H1 (cell line): ENCODE measurements at regions not wholly inside any gene's neighbourhood (a gene's known extent, or its start where the extent isn't known, plus 50 kb on each side); places are given as distances from the start of the nearest gene placed in this dataset.

Experiments
- CTCF ChIA-PET: fragments of 300-600 bp; sonication (Branson Sonifier 250); formaldehyde crosslinking; loops from one replicate; lab custom pipeline; 2021; ENCODE audit not compliant: partially characterized antibody; lab: Charles Lee
- POLR2A ChIA-PET: fragments of 300-600 bp; sonication (Branson Sonifier 250); formaldehyde crosslinking; loops from one replicate; lab custom pipeline; 2021; ENCODE audit warnings: inconsistent platforms; ENCODE audit not compliant: partially characterized antibody; lab: Charles Lee
- DNase-seq, 2 experiments: peaks; one replicate each; pipeline versions ENCODE4 v3.0.0 to v3.0.0-alpha.2; 2010 to 2022; ENCODE audit warnings: low spot score in 2 of 2, low read depth in 1 of 2, mixed read lengths in 1 of 2
- FAIRE-seq: peaks from 2 replicates; lab custom pipeline; 2011; peaks lifted over from hg19 to GRCh38; lab: Jason Lieb, UNC
- H2AFZ ChIP-seq: 2 replicates; pipeline ENCODE4 v1.8.1; 2012; ENCODE audit warnings: low read length, inconsistent platforms
- H2AK5ac ChIP-seq: 2 replicates; pipeline ENCODE4 v1.6.1; 2013; ENCODE audit warnings: low read depth, low read length
- H2BK120ac ChIP-seq: replicated peaks from 2 replicates; pipeline ENCODE3; 2013; ENCODE audit warnings: low read depth, low read length, inconsistent platforms
- H2BK12ac ChIP-seq: 2 replicates; pipeline ENCODE4 v1.6.1; 2013; ENCODE audit warnings: low read depth, low read length
- H2BK15ac ChIP-seq: 2 replicates; pipeline ENCODE4 v1.6.1; 2013; ENCODE audit warnings: low read length
- H2BK20ac ChIP-seq: 2 replicates; pipeline ENCODE4 v1.6.1; 2013; ENCODE audit warnings: low read length
- H2BK5ac ChIP-seq: 2 replicates; pipeline ENCODE4 v1.6.1; 2013; ENCODE audit warnings: low read depth, low read length
- H3K14ac ChIP-seq: 2 replicates; pipeline ENCODE4 v1.6.1; 2013; ENCODE audit warnings: inconsistent platforms; ENCODE audit not compliant: insufficient read length
- H3K18ac ChIP-seq: 2 replicates; pipeline ENCODE4 v1.6.1; 2013; ENCODE audit warnings: low read length; ENCODE audit errors: extremely low read depth
- H3K23ac ChIP-seq: 2 replicates; pipeline ENCODE4 v1.6.1; 2013; ENCODE audit warnings: inconsistent platforms; ENCODE audit not compliant: insufficient read length
- H3K23me2 ChIP-seq: 2 replicates; pipeline ENCODE4 v1.6.1; 2013; ENCODE audit warnings: low read depth, low read length
- H3K27ac ChIP-seq: 2 replicates; pipeline ENCODE4 v1.6.1; 2011; ENCODE audit warnings: low read depth, low read length, inconsistent platforms
- H3K27me3 ChIP-seq, 4 experiments: replicated peaks in 1 of 4; 1 replicate in 1 of 4; 2 replicates in 3 of 4; pipeline versions ENCODE4 v1.6.1 to v1.8.1; 2011 to 2013; ENCODE audit warnings: low read length in 3 of 4, mild to moderate bottlenecking in 3 of 4, inconsistent platforms in 2 of 4, mixed read lengths in 2 of 4, moderate library complexity in 1 of 4; ENCODE audit not compliant: control insufficient read depth in 3 of 4, insufficient read depth in 3 of 4; ENCODE audit errors: extremely low read depth in 1 of 4
- H3K36me3 ChIP-seq, 4 experiments: 2 replicates each; pipeline versions ENCODE4 v1.6.1 to v1.8.1; 2011 to 2013; ENCODE audit warnings: mild to moderate bottlenecking in 4 of 4, low read length in 3 of 4, moderate library complexity in 2 of 4, control low read depth in 1 of 4, inconsistent platforms in 1 of 4; ENCODE audit not compliant: insufficient read depth in 4 of 4, control insufficient read depth in 2 of 4
- H3K4ac ChIP-seq: replicated peaks from 2 replicates; pipeline ENCODE3; 2013; ENCODE audit warnings: low read length, low read depth, mixed read lengths, inconsistent platforms; ENCODE audit not compliant: insufficient read length
- H3K4me1 ChIP-seq, 4 experiments: replicated peaks in 1 of 4; 1 replicate in 1 of 4; 2 replicates in 3 of 4; pipeline versions ENCODE4 v1.6.1 to v1.8.1; 2011 to 2013; ENCODE audit warnings: low read length in 3 of 4, inconsistent platforms in 2 of 4, mixed read lengths in 1 of 4; ENCODE audit not compliant: insufficient read depth in 4 of 4, control insufficient read depth in 3 of 4
- H3K4me2 ChIP-seq, 2 experiments: 2 replicates each; pipeline versions ENCODE4 v1.6.1 to v1.8.1; 2011 to 2013; ENCODE audit warnings: low read depth in 2 of 2, low read length in 2 of 2, control low read depth in 1 of 2, inconsistent platforms in 1 of 2, mild to moderate bottlenecking in 1 of 2; ENCODE audit not compliant: insufficient read depth in 1 of 2
- H3K4me3 ChIP-seq, 4 experiments: fragments of 200-600, 300-600 bp in 1 of 4; sonication (generic), shearing (Covaris generic), sonication (Bioruptor Twin) in 1 of 4; 2 replicates each; pipeline versions ENCODE4 v1.5.1 to v1.8.1; 2011 to 2016; ENCODE audit warnings: low read length in 4 of 4, low read depth in 3 of 4, control low read depth in 2 of 4, inconsistent platforms in 2 of 4, mild to moderate bottlenecking in 2 of 4, mixed read lengths in 1 of 4, moderate library complexity in 1 of 4; ENCODE audit not compliant: insufficient read depth in 2 of 4; ENCODE audit errors: extremely low read depth in 1 of 4
- H3K56ac ChIP-seq: replicated peaks from 2 replicates; pipeline ENCODE3; 2013; ENCODE audit warnings: low read depth, mild to moderate bottlenecking, mixed read lengths, low read length, inconsistent platforms; ENCODE audit not compliant: insufficient read length
- H3K79me1 ChIP-seq: 2 replicates; pipeline ENCODE4 v1.6.1; 2013; ENCODE audit warnings: low read depth, low read length, control low read depth
- H3K79me2 ChIP-seq, 2 experiments: 2 replicates each; pipeline versions ENCODE4 v1.6.1 to v1.8.1; 2012 to 2013; ENCODE audit warnings: low read length in 2 of 2, mild to moderate bottlenecking in 2 of 2, inconsistent platforms in 1 of 2; ENCODE audit not compliant: insufficient read depth in 2 of 2, control insufficient read depth in 1 of 2
- H3K9ac ChIP-seq, 4 experiments: replicated peaks in 1 of 4; 1 replicate in 1 of 4; 2 replicates in 3 of 4; pipeline versions ENCODE4 v1.6.1 to v1.8.1; 2011 to 2013; ENCODE audit warnings: low read depth in 3 of 4, low read length in 3 of 4, control low read depth in 2 of 4, mild to moderate bottlenecking in 2 of 4, moderate library complexity in 2 of 4, inconsistent platforms in 1 of 4; ENCODE audit errors: extremely low read depth in 1 of 4
- H3K9me3 ChIP-seq, 2 experiments: 2 replicates each; pipeline versions ENCODE4 v1.6.1 to v1.8.1; 2012 to 2013; ENCODE audit warnings: mild to moderate bottlenecking in 2 of 2, moderate library complexity in 2 of 2, control low read depth in 1 of 2, inconsistent platforms in 1 of 2, low read depth in 1 of 2, low read length in 1 of 2, mixed read lengths in 1 of 2; ENCODE audit not compliant: insufficient read depth in 2 of 2
- H4K20me1 ChIP-seq, 2 experiments: replicated peaks in 1 of 2; 2 replicates each; pipeline versions ENCODE3 to v1.8.1; 2011 to 2013; ENCODE audit warnings: inconsistent platforms in 2 of 2, low read length in 2 of 2, mild to moderate bottlenecking in 1 of 2; ENCODE audit not compliant: insufficient read depth in 2 of 2, control insufficient read depth in 1 of 2
- H4K5ac ChIP-seq: 2 replicates; pipeline ENCODE4 v1.6.1; 2013; ENCODE audit warnings: low read length, low read depth, mixed read lengths, inconsistent platforms; ENCODE audit not compliant: insufficient read length
- H4K8ac ChIP-seq: 2 replicates; pipeline ENCODE4 v1.8.0; 2013; ENCODE audit warnings: mild to moderate bottlenecking, moderate library complexity, low read length, inconsistent platforms; ENCODE audit not compliant: insufficient read depth; ENCODE audit errors: extremely low read depth
- H4K91ac ChIP-seq: replicated peaks from 2 replicates; pipeline ENCODE3; 2013; ENCODE audit warnings: low read length, mixed read lengths, inconsistent platforms; ENCODE audit not compliant: insufficient read length
- CBX8 ChIP-seq: fragments of 300-800, 300-1000 bp; sonication (generic); IDR thresholded peaks from 2 replicates; pipeline ENCODE4 v1.7.1; 2016; ENCODE audit warnings: low read depth, low read length, borderline replicate concordance
- CHD1 ChIP-seq: IDR thresholded peaks from 2 replicates; pipeline ENCODE4 v1.6.1; 2012; ENCODE audit warnings: low read depth, low read length, improper control_type of control experiment
- CTBP2 ChIP-seq: IDR thresholded peaks from 2 replicates; pipeline ENCODE4 v1.7.0; 2011; ENCODE audit warnings: borderline replicate concordance, mild to moderate bottlenecking, moderate library complexity, mixed read lengths, low read length; ENCODE audit not compliant: insufficient read depth, insufficient read length
- EGR1 ChIP-seq: IDR thresholded peaks from 2 replicates; pipeline ENCODE4 v1.6.1; 2011; ENCODE audit warnings: low read depth, low read length, borderline replicate concordance
- HDAC6 ChIP-seq: IDR thresholded peaks from one replicate; pipeline ENCODE4 v1.7.1; 2012; ENCODE audit warnings: low read depth, mild to moderate bottlenecking, inconsistent platforms, low read length, moderate library complexity
- KDM5A ChIP-seq: fragments of 200-600 bp; IDR thresholded peaks from 2 replicates; pipeline ENCODE4 v1.7.1; 2012; ENCODE audit warnings: mild to moderate bottlenecking, low read length, inconsistent platforms, mixed read lengths
- RBBP5 ChIP-seq: IDR thresholded peaks from 2 replicates; pipeline ENCODE4 v1.7.1; 2012; ENCODE audit warnings: low read depth, mild to moderate bottlenecking, inconsistent platforms, low read length, moderate library complexity, borderline replicate concordance
- SRF ChIP-seq: IDR thresholded peaks from 2 replicates; pipeline ENCODE4 v1.6.1; 2011; ENCODE audit warnings: mild to moderate bottlenecking, low read depth, low read length, moderate library complexity
- TAF1 ChIP-seq: IDR thresholded peaks from 2 replicates; pipeline ENCODE4 v1.6.1; 2011; ENCODE audit warnings: mild to moderate bottlenecking, low read depth, low read length
- WGBS, 2 experiments: shearing (Covaris generic) in 1 of 2; methylation state at CpG; one replicate each; pipeline versions ENCODE4 v1.1.6 to v1.1.7; 2013 to 2015; ENCODE audit warnings: low lambda C conversion rate in 2 of 2, mixed read lengths in 2 of 2, inconsistent platforms in 1 of 2, low coverage in 1 of 2, missing lambda C conversion rate in 1 of 2; ENCODE audit not compliant: insufficient replicate concordance in 2 of 2, insufficient coverage in 1 of 2, insufficient read length in 1 of 2; ENCODE audit errors: extremely low coverage in 1 of 2, missing lambda C conversion rate in 1 of 2; 5-methylcytosine and 5-hydroxymethylcytosine counted together
- TF ChIP-seq, protein P1 (sequence below): IDR thresholded peaks from 2 replicates; pipeline ENCODE4 v1.6.1; 2011; ENCODE audit warnings: low read depth, mild to moderate bottlenecking, low read length; ENCODE audit not compliant: insufficient read depth
- TF ChIP-seq, protein P2 (sequence below): IDR thresholded peaks from 2 replicates; pipeline ENCODE4 v1.6.1; 2012; ENCODE audit warnings: inconsistent platforms

DNA sequence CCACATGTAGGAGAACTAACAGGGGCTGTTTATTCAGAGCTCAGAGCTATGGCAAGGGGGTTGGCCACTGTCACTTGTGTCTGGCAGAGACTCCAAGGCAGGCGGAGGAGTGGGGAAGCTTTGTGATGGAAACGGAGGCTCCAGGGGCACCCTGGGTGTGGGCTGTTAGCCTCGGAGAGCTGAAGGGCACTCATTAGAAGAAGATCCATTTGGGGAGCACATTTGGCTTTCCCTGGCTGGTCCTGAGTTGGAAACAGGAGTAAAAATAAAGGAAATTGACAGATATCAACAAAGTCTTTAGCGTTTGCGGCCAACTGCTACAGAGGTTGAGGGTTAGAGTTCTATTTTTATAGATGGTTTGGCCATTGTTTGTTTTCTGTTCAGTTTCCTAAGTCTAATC, 288.3 kb upstream of the MKI67 start:
- Histone ChIP-seq H2BK5ac (no peak overlapping the region), H3K36me3 (no peaks in the 10 kb centered on the region), H2BK20ac (no peak overlapping the region), H3K79me1 (no peaks in the 10 kb centered on the region), H3K18ac (no peak overlapping the region), H3K4me2 (no peak overlapping the region; a peak in 1 of 4 replicates), H3K4ac (no peak overlapping the region), H3K14ac (no peak overlapping the region), H3K9me3 (no peaks in the 10 kb centered on the region), H4K20me1 (no peaks in the 10 kb centered on the region), H3K4me3 (no peak overlapping the region), H3K56ac (no peak overlapping the region), H4K8ac (no peak overlapping the region), H3K23me2 (no peaks in the 10 kb centered on the region), H2AK5ac (no peak overlapping the region), H3K27me3 (no peaks in the 10 kb centered on the region), H2AFZ (no peak overlapping the region), H3K4me1 (peaks cover 0 to 6% (median 0%) of the 10 kb centered on the region in 4 experiments; a peak in 3 of 7 replicates), H2BK15ac (no peak overlapping the region), H3K9ac (no peak overlapping the region), H2BK12ac (no peak overlapping the region), H4K5ac (no peak overlapping the region), H4K91ac (no peak overlapping the region), H3K27ac (no peak overlapping the region), H3K79me2 (no peaks in the 10 kb centered on the region), H2BK120ac (no peak overlapping the region), H3K23ac (no peak overlapping the region)
- no peak for DNase-seq
- ChIA-PET POLR2A (no interaction called here), CTCF (interaction anchor here (0.6 to 1.5 kb wide), 3 partner anchors 97 to 146 kb away, joined by 3 to 5 read pairs (median 4); no protein-coding TSS in a partner anchor)
- no peak for FAIRE-seq
- 84% methylated on average over 5 of the region's 5 CpGs; no CpG with 5 or more reads in 1 of the 2 experiments for WGBS, 2 experiments
- TF ChIP-seq CBX8 (no peak), TAF1 (no peak), KDM5A (no peak), EGR1 (no peak), HDAC6 (no peak), CTBP2 (no peak), RBBP5 (no peak), SRF (no peak), CHD1 (no peak)
- TF ChIP-seq, protein P1, sequence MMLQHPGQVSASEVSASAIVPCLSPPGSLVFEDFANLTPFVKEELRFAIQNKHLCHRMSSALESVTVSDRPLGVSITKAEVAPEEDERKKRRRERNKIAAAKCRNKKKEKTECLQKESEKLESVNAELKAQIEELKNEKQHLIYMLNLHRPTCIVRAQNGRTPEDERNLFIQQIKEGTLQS: no peak
- TF ChIP-seq, protein P2, sequence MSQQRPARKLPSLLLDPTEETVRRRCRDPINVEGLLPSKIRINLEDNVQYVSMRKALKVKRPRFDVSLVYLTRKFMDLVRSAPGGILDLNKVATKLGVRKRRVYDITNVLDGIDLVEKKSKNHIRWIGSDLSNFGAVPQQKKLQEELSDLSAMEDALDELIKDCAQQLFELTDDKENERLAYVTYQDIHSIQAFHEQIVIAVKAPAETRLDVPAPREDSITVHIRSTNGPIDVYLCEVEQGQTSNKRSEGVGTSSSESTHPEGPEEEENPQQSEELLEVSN: no peak
